RPMI8226 (cell line): ENCODE measurements at regions not wholly inside any gene's neighbourhood (a gene's known extent, or its start where the extent isn't known, plus 50 kb on each side); places are given as distances from the start of the nearest gene placed in this dataset.
A peak's percentile ranks its signal among the peaks of the same experiment; 100 is the strongest.
"Not testable (repeated sequence)": the region's sequence is repeated elsewhere in the genome, so short reads cannot be mapped to it uniquely, and the experiment has no call there.

Source experiments
- DNase-seq: peaks from one replicate; pipeline ENCODE4 v3.0.0-alpha.2; 2015

DNA sequence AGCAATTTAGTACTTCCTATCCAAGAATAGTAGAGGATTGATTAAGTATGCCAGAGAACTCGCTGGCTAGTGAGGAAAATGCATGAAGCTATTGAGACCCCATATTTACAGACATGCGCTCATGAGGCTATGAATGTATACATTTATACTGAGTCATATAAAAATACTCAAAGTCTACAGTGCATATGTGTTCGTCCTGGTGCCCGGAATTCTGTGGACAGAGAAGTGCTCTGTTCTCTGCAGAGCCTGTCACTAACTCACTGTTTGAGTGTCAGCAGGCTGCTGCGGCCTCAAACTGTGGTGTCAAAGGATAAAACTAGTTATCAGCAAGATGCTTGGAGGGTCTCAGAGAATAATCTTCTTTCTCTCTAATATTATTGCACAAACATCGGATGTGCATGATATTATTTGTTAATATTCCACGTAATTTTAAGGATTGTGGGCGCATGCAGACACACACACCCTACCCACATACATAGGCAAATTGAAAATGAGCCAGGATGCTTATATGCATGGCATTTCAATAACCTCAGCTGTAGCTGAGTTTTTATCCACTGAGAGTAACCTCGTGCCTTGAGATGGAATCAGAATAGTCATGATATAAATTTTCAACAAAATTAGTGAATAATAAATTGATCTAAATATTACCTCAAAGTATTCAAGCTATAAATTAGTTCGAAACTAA, 50.0 kb upstream of the TSC22D2 start:
- DNase-seq = no peak

DNA sequence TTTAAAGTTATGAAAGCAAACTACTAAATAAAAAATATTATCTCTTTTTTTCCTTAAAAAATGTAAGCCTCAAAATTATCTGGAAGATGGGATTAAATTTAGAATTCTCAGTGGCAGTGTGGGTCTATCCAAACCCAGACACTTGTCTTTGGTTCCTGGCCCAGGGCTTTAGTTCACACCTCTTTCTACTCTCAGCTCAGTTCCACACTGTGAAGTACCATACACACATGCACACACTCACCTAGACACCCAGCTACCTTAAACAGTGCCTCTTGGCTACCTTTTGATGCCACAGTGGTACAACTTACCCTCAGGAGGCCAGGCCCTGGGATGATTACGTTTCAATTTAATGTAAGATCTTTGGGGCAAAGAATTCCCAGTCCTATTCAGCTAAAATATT, 51.0 kb upstream of the TSC22D2 start:
- DNase-seq = no peak

DNA sequence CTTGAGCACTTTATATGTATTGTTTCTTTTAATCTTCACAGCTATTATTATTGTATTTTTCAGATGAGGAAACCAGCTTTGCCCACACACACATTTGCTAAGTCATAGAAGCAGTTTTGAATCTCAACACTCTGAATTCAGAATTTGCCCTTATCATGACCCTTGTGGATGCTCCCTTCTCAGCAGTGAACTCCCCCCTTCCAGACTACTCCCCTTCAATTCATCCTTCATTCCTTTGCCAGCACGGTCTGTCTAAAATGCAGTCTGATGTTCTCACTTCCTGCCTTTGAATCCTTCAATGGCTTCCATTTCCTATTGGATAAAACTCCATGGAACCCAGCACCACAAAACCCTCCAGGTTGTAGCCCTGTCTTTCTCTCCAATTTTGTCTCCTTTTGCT, 52.5 kb upstream of the TSC22D2 start:
- no peak for DNase-seq

DNA sequence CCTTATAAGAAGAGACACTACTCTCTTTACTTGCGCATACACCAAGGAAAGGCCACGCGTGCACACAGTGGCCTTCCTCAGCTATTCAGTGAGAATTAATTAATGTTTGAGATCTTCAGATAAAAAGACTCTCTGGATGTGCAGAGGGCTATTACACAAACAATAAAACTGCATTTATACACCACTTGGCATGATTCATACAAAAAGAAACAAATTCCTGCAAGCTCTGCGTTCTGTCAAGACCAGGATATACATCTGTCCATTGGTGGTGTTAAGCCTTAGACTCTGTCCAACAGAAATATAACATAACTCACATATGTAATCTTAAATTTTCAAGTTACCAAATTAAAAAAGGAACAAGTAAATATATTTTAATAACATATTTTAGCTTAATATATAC, 55.2 kb upstream of the TSC22D2 start:
- no peak for DNase-seq

DNA sequence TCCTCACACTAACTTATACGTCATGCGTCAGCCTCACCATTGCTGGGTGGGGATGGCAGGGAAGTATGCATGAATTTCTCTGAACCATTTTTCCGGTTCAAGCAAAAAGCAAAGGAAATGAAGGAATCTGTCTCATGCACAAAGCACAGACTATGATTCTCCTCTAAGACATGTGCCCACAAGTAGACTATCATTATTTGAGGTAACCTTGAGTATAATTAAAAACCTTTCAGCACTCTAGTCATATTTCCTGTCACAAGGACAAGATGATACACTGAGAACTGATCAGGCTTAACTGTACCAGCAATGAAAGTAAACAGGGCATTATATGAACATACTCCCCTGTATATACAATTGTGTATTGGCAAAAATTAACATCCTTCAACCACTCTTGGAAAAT, 56.7 kb upstream of the TSC22D2 start:
- no peak for DNase-seq

DNA sequence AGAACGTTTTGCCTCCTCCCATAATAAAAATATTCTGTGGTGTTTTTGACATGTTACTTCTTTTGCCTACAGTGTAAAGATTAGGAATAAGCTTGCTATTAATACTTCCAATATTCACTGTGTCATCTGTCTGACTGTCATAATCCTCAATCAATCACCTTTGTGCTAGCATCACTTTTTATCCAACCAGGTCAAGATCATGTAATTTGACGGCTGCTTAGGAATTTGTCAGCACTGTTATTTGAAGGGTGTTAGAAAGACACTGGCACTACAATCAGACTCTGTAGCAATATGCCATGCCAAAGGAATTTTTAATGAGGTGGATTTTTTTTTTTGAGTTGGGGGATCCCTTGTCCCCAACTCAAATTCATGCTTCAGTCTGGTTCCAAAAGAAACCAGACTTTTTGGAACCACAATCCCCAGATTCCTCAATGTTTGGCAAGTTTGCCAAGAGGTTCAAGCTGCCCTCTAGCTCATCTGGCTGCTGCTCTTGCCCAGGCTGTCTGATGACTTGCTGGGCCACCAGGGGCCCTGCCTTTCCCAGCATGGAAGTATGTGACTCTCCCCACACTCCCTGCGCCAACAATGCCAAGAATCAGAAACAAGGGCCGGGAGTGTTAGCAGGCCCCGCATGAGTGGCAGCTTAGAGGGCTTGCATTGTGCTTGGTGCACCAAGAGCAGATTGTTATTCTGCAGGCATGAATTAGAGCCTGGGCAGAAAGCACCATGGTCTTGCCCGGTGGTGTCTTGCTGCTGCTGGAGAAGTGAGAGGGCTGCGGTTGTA, 58.6 kb upstream of the TSC22D2 start:
- DNase-seq = no peak

DNA sequence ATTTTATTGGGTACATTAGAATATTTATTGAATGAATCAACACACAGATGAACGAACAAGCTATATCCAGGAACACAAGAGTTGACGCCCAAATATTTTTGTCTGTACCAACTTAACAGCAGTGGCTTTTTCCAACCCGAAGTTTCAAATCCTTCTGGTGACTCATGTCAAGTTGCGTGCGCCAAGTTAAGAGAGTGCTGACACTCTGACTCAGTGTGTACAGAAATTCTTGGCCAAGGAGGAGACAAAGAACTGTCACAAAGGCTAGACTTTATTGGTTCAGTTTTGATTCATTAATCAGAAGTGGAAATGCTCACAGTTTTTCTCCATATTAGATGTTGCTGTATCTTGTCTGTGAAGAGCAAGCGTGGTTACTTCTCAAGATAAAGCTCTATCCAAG, 59.6 kb upstream of the TSC22D2 start:
- peak; percentile 27 for DNase-seq

DNA sequence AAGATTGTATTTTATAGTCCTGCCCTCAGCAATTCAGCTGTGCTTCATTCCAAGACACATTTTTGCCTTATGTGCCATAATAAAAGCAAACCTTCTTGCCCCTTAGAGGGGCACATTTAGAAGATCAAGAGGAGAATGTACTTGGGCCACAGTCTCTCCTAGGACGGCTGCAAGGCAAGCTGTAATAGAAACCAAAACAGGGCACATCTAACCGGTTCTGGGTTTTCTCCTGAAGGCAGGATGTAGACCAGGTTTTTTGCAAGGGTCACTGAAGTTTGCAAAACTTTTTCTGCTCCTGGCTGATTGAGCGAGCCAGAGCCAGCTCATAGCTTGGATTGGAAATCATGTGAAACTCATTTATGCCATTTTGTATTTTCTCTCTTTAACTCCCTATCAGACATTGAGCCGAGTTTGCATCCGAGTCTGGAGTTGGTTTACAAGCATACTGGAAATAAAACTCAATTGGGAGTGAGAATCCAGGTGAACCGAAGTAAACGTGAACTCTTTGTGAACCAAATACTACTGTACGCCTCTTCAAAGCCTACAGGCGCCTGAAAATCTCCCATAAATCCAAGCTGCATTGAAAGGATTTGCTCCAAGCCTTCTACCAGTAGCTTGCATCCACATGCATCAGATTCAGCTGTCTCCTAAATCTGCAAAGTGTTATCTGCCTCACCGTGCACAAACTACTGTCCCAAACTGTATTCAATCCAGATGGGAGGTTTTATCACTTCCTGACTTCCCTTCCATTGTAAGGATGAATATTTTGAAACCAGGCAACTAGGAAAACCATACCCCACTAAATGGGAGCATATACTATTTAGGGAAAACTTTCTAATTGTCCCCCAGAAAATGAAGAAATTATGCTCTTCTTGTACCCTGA, 60.9 kb upstream of the TSC22D2 start:
- DNase-seq = no peak

DNA sequence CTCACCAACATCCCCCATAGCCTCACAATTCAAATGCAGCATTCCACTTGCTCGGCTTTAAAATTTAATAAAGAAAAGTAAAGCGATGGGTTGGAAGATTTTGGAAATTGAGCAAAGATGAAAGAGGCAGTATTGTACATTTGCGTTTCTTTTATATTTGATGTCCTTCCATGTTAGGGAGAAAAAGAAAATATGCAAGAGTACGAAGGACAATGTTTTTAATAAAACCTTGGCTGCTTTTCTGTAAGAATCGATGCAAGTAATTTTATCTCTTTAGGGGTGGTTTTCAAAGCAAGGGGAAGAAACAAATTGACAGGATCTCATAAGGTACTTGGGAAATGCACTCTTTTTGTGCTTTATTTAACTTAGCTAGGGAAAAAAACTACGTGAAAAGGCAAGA, 61.8 kb upstream of the TSC22D2 start:
- no peak for DNase-seq

DNA sequence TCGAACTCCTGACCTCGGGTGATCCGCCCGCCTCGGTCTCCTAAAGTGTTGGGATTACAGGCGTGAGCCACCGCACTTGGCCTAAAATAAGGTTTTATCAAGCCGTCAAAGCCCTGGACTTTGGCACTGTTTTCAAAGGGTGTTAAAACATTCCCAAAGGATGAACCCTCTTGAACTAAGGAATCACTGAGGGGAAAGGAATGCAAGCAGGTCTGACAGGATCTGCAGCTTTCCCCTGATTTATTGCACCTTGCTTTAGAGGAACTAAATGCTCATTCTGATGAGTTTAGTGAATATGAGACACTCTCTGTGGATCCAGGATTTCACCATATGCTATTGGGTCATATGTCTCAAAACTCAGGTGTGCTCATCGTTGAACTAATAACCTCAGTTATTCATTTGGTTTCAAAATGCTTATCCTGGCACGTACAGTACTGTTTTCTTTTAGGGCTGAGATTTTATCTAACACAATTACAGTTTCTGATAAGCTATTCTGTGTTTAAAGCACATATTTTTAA, 63.0 kb upstream of the TSC22D2 start:
- DNase-seq = no peak

DNA sequence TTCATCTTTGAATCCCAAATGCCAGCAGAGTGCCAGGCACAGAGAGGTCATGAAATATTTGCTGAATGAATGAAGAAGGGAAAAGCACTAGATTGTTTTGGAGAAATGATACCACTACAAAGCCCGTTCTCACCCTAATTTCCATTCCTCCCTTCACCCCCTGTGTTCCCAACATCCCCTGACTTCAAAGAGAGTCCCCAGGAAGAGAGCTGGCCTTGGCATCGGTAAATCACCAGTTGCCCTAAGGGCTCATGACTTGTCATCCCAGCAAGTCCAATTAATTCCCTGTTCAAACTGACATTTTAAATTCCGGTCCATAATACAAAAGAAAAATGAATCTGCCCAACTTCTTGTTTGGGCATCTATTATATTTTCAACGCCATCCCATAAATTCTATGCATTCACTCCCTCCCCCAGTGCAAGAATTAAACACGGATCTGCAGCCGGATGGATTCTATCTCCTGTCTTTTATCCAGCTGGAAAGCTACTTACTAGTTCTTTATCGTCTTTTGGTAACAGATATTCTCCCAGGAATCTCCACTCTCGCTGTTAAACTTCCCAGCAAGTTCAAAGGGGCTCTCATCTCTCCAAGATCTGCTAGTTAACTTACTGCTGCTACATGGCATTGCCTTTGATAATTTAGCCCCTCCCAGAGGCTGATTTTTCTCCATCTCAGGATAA, 63.9 kb upstream of the TSC22D2 start:
- no peak for DNase-seq

DNA sequence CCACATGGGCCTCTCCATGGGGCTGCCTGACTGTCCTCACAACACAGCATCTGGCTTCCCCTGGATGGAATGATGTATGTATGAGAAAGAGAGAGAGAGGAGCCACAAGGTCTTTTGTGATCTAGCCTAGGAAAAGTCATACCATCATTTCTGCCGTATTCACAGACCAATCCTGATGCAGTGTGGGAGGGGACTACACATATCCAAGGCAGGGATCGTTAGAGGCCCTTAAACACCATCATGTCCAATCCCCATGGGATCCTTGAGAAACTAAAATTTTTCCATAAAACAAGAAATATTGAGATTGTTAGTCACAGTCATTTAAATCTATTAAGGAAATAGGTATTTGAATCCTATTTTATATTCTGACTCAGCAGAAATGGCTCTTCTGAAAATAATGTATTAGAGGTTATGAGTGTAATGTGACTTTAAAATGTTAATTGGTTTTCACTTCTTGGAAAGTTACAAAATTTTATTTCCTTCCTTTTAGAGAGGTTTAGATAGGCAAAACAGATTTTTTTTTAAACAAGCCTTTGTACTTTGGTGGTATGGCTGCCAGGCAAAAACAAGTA, 65.1 kb upstream of the TSC22D2 start:
- DNase-seq = no peak

DNA sequence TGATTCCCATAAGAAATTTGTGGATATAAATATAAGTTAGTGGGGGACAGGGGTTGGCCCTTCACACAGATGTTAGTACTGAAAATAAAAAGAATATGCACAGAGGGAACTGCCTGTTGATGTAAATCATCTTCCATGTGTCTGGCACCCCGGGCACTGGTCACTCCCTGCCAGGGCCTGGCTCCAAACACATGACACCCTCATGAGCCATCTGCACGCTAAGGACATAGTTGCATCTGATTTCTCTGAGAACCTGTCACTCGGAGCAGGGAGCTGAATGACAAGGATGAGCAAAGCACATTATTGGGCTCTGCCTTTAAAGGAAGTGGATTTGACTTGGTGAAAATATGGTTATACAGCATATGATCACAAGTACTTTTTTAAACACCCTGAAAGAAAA, 66.2 kb upstream of the TSC22D2 start:
- DNase-seq = no peak

DNA sequence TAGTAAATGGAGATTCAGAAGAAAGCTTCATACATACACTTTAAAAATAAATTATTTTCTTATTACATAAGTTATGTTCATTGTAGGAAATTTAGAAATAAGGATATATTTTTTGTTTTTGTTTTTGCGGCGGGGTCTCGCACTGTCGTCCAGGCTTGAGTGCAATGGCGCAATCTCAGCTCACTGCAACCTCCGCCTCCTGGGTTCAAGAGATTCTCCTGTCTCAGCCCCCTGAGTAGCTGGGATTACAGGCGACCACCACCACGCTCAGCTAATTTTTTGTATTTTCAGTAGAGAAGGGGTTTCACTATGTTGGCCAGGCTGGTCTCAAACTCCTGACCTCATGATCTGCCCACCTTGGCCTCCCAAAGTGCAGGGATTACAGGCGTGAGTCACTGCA, 71.7 kb upstream of the TSC22D2 start:
- not testable (repeated sequence) for DNase-seq

DNA sequence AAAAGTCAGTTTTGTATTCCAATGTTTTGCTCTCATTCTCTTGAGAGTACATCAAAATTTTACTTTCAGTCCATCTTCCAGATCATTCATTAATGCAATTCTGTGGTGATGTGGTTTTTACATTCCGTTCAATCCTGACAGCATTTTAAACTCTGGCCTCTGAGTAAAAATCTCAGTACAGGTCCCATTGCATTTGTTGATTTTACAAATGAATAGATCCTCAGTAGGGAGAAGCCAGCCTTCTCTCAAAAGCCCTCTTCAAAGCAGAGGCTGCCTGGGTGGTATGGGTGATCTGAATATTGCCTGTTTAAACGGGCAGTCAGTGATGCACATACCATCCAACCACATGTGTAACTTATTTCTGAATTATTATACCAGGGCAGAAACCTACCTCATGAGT, 72.5 kb upstream of the TSC22D2 start:
- DNase-seq = no peak

DNA sequence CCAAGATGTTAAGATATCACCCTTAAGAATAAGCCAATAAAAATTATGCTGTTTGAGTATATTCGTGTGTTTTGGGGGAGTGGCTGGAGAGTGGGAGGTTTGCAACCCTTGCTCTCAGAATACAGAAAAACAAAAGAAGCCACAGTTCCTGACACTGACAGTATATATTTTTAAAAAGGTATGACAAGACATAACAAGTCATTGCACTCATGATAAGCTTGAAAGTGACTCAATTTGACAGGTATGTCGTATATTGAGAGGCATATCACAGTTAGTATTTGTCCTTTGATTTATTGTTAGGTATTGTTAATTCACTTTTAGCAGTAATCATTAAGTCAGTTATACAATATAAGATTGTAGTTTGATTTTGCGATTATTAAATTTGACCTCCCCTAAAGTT, 73.1 kb upstream of the TSC22D2 start:
- no peak for DNase-seq

DNA sequence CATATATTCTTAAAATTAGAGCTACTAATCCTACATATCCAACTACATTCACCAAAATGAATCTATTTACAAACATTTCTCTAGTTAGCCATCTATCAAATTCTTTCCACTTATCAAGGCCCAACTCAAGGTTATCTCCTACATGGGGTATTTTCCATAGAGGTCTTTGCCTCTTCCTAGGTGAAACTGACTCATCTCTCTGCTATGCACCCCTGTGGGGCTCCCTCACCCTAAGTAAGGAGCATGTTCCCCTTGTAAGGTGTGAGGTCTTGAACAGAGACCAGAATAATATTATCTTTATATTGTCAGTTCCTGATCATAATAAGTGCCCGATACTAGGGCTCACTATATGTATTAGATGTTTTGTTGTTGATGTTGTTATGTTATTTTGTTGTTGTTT, 74.6 kb upstream of the TSC22D2 start:
- DNase-seq = no peak

DNA sequence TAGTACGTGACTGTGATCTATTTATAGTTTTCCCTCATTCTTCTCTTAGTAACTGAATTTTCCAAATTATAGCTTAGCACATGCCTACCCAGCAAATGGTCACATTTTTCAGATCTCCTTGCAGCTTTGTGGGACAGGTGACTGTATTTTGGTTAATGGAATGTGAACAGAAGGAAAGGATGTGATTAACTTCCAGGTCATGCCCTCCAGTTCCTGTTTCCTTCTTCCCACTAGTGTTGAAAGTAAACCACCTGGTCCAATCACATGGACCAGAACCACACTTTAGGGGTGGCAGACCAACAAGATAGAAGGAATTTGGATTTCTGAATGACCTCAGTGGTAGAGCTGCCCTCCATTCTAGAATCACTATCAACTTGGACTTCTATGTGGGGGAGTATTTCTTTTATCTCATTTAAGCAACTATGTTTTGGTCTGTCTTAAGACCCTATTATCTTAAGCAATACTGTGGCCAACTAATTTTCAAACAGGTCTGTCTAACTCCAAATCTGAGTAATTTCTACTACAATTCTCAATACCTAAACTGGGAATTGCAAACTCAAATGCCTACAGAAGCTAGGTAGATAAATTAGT, 76.0 kb upstream of the TSC22D2 start:
- DNase-seq = no peak

DNA sequence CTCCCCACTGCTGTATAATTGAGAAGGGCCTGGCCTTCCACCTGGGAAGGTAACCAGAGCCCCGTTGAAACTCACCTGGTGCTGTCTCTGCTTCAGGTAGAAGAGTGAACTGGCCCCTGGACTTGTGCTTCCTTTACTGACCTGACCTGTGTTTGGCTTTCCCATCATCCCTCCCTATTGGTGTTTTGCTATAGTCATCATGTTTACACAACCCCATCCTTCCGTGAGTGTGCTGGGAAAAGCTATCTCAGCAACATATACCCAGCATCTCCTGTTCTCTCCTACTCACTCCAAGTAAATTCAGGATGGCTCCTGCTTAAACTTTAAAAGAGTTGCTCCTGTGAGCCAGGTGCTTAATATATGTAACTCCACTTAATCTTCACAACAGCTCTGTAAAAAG, 77.2 kb upstream of the TSC22D2 start:
- no peak for DNase-seq

DNA sequence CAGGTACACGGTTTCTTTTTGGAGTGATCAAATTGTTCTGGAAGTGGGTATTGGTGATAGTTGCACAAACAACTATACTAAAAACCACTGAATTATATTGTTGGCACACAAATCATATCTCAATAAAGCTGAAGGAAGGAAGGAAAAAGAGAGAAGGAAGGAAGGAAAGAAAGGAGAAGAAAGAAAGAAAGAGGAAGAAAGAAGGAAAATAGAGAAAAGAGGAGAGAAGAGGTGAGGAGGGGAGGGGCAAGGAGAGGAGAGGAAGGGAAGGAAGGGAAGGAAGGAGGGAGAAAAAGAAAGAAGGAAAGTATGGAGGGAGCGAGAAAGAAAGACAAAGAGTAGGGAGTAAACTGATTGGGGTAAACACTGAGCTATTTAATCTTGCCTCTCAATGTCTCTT, 77.9 kb upstream of the TSC22D2 start:
- no peak for DNase-seq

DNA sequence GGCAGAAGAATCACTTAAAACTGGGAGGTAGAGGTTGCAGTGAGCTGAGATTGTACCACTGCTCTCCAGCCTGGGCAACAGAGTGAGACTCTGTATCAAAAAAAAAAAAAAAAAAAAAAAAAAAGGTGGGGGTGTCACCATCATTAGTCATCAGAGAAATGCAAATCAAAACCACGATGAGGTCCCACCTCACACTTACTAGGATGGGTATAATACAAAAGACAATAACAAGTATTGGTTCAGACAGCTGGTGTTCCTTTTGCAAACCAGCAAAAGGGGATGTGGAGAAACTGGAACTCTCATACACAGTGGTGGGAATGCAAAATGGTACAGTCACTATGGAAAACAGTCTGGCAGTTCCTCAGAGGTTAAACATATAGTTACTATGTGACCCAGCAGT, 78.7 kb upstream of the TSC22D2 start:
- no peak for DNase-seq

DNA sequence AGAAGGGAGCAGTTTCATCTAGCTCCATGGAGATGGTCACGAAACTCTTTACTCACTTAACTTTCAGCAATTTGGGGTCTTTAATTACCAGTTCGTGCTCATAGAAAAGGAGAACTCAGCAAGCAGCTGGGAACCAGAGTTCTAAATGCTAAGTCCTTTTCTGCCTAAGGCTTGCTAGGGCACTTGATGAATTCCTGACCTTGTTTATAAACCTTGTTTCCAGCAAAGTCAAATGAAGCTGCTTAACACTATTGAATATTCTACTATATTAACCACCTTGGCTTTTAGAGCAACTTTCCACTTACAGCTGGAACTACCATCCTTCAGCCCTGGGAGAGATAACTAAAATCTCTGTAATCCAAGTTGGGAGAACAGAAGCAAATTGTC, 79.5 kb upstream of the TSC22D2 start:
- DNase-seq = no peak
